Mucosa of rectum (tissue), 2 donors: ENCODE measurements at regions not wholly inside any gene's neighbourhood (a gene's known extent, or its start where the extent isn't known, plus 50 kb on each side); places are given as distances from the start of the nearest gene placed in this dataset.

Source experiments
- H3K27ac ChIP-seq, 2 donors: one replicate each; pipeline ENCODE4 v1.7.0; 2013; ENCODE audit warnings: inconsistent platforms in 2 of 2, low read depth in 2 of 2, low read length in 2 of 2
- H3K27me3 ChIP-seq, 2 donors: one replicate each; pipeline ENCODE4 v1.7.0; 2013; ENCODE audit warnings: low read length in 2 of 2; ENCODE audit not compliant: control insufficient read depth in 2 of 2, insufficient read depth in 2 of 2
- H3K36me3 ChIP-seq, 2 donors: one replicate each; pipeline ENCODE4 v1.7.0; 2013; ENCODE audit warnings: low read length in 2 of 2; ENCODE audit not compliant: control insufficient read depth in 2 of 2, insufficient read depth in 2 of 2
- H3K4me1 ChIP-seq, 2 donors: one replicate each; pipeline ENCODE4 v1.7.0; 2013; ENCODE audit warnings: low read length in 2 of 2, mild to moderate bottlenecking in 1 of 2; ENCODE audit not compliant: control insufficient read depth in 2 of 2, insufficient read depth in 2 of 2
- H3K4me3 ChIP-seq, 2 donors: one replicate each; pipeline ENCODE4 v1.7.0; 2013; ENCODE audit warnings: low read length in 2 of 2
- H3K9ac ChIP-seq, 2 donors: one replicate each; pipeline ENCODE4 v1.7.0; 2013; ENCODE audit warnings: low read length in 2 of 2, low read depth in 1 of 2, mild to moderate bottlenecking in 1 of 2
- H3K9me3 ChIP-seq, 2 donors: one replicate each; pipeline ENCODE4 v1.7.0; 2013; ENCODE audit warnings: low read length in 2 of 2; ENCODE audit not compliant: control insufficient read depth in 2 of 2
- donor health status: healthy.
- donor health status: Normal muscosa, but diverticular disease.

DNA sequence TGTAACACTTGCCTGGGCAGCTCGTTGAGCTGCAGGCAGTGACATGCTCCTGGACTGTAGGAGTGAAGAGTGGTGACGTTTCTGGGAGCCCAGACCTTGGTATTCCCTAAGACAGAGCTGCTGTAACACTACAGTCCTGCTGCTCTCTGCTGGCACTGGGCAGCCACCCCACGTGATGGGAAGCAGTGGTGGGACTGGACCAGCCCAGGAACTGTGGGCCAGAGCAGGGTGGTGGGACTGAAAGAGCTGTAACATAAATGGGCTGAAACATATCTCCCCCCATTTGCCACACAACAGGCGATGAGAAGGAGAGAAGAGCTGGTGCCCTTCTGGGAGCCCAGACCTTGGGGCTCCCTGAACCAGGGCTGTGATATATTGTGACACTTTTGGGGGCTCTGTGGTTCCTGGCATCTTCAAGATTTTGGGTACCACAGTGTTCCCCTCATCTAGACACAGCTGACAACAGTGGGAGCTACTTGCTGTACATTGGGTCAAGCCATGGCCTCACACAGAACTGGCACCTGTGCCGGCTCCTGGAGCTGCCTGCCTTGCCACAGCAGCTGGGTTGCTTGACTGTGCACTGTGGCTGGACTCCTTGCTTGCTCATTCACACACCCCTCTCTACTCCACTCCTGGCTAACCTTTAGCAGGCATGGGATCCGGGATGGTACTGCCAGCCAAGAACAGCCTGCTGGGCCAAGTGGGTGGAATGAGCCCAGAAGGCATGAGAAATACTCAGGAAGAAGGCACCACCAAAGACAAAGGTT, 161.3 kb upstream of the PCDH15 start:
- H3K9ac ChIP-seq: no peak overlapping the region
- no peak overlapping the region for H3K27ac ChIP-seq
- H3K9me3 ChIP-seq: no peaks in the 10 kb centered on the region
- H3K27me3 ChIP-seq: no peaks in the 10 kb centered on the region
- no peak overlapping the region for H3K4me3 ChIP-seq
- no peaks in the 10 kb centered on the region for H3K36me3 ChIP-seq
- no peaks in the 10 kb centered on the region for H3K4me1 ChIP-seq

DNA sequence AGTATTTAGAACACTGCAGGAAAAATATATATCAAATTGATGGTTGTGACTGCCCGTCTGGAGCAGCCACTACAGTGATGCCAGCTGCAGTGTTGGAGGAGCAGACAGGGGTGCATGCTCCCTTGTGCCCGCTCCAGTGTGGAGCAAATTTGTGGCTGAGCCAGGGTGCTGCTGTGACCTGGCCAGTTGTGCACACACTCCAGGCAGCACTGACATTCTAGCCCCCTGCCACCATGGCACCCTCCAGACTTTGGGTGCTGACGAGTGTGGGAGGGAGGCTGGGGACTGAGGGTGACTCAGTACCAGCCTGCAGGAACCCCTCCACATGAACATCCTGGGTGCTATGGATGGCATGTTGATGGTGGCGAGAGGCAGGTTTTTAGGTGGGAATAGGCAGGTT, 160.0 kb upstream of the PCDH15 start:
- no peak overlapping the region for H3K27ac ChIP-seq
- H3K4me3 ChIP-seq: no peak overlapping the region
- no peaks in the 10 kb centered on the region for H3K36me3 ChIP-seq
- no peak overlapping the region for H3K9ac ChIP-seq
- no peaks in the 10 kb centered on the region for H3K4me1 ChIP-seq
- H3K9me3 ChIP-seq: no peaks in the 10 kb centered on the region
- no peaks in the 10 kb centered on the region for H3K27me3 ChIP-seq

DNA sequence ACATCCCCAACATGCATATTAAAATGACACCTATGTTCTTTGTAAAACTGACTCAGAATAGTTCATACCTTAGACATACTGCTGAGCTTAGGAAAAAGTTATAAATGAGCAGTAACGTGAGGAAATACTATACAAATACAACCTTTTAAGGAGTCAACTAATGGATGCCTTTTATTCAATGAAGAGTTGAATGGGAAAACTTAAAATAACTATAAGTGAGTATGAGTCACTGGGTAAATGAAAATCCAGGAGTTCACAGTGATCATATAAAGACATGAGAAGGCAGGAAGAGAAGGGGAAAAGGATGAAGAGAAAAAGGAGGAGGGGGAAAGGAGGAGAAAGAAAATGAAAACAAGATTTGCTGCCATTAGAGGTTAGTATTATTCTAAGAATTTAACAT, 157.8 kb upstream of the PCDH15 start:
- no peak overlapping the region for H3K4me3 ChIP-seq
- no peaks in the 10 kb centered on the region for H3K27me3 ChIP-seq
- H3K9me3 ChIP-seq: no peaks in the 10 kb centered on the region
- H3K27ac ChIP-seq: no peak overlapping the region
- H3K36me3 ChIP-seq: no peaks in the 10 kb centered on the region
- no peak overlapping the region for H3K9ac ChIP-seq
- no peaks in the 10 kb centered on the region for H3K4me1 ChIP-seq

DNA sequence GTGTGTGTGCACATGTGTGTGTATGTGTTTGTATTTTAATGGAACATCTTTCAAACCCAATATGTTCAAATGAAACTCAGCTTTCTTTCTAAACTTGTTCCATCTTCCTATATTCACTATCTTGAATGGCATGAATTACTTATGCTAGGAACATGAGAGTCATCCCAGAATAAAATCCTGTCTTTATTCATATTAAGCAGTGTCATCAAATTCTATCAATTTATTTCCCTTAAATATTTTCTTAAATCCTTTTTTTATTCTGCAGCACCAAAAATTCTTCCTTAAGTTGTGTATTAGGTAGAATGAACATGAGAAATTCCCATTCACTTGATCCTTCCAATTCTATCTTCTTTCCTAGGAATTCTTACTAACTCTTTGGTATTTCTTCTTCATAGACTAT, 146.6 kb upstream of the PCDH15 start:
- Histone ChIP-seq H3K27ac (no peak overlapping the region), H3K9ac (no peak overlapping the region), H3K36me3 (no peaks in the 10 kb centered on the region), H3K4me3 (no peak overlapping the region), H3K27me3 (no peaks in the 10 kb centered on the region), H3K4me1 (no peaks in the 10 kb centered on the region), H3K9me3 (no peaks in the 10 kb centered on the region)

DNA sequence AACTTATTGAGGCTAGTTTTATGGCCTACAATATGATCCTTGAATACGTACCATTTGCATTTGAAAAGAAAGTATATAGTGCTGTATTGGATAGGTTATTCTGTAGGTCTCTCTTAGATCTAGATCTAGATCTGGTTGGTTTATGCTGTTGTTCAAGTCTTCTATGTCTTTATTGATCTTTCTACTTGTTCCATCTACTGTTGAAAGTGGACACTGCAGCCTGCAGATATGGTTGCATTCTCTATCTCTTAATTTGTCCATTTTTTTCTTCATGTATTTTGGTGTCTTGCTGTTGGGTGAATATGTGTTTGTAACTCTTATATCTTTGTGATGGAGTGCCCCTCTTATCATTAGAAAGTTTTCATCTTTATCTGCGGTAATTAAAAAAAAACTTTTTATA, 139.4 kb upstream of the PCDH15 start:
- H3K9me3 ChIP-seq: no peaks in the 10 kb centered on the region
- no peaks in the 10 kb centered on the region for H3K4me1 ChIP-seq
- H3K36me3 ChIP-seq: no peaks in the 10 kb centered on the region
- no peak overlapping the region for H3K4me3 ChIP-seq
- H3K27me3 ChIP-seq: no peaks in the 10 kb centered on the region
- H3K9ac ChIP-seq: no peak overlapping the region
- no peak overlapping the region for H3K27ac ChIP-seq

DNA sequence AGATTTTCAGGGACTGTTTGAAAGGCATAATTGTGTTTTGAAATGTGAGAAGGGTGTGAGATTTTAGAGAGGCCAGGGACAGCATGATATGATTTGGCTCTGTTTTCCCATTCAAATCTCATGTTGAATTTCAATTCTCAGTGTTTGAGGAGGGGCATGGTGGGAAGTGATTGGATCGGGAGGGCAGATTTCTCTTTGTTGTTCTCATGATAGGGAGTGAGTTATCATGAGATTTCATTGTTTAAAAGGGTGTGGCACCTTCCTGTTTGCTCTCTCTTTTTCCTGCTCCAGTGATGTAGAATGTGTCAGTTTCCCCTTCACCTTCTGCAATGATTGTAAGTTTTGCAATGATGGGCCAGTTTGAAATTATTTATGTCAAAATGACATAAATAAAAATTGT, 113.0 kb upstream of the PCDH15 start:
- Histone ChIP-seq H3K36me3 (no peaks in the 10 kb centered on the region), H3K9ac (no peak overlapping the region), H3K27me3 (no peaks in the 10 kb centered on the region), H3K27ac (no peak overlapping the region), H3K9me3 (no peaks in the 10 kb centered on the region), H3K4me1 (no peaks in the 10 kb centered on the region), H3K4me3 (no peak overlapping the region)

DNA sequence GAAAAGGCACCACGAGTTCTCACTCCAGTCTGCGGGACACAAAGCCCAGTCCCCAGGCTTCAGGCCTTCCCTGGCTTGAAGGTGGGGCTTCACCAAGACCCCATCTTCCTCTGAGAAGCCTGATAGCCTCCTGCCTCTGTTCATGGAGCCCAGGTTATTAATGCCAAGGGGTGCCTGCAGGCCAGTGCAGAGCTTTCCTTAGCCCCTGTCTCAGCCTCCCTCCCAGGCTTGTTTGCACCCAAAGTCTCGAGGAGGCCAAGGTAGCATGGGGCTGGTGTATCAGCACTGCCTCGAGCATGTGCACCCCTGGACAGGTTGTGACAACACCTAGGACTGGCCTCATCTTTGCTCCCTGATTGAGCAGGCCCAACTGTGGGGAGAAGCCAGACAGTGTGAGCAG, 108.1 kb upstream of the PCDH15 start:
- no peak overlapping the region for H3K4me3 ChIP-seq
- no peaks in the 10 kb centered on the region for H3K4me1 ChIP-seq
- H3K9ac ChIP-seq: no peak overlapping the region
- no peaks in the 10 kb centered on the region for H3K36me3 ChIP-seq
- no peak overlapping the region for H3K27ac ChIP-seq
- no peaks in the 10 kb centered on the region for H3K27me3 ChIP-seq
- no peaks in the 10 kb centered on the region for H3K9me3 ChIP-seq

DNA sequence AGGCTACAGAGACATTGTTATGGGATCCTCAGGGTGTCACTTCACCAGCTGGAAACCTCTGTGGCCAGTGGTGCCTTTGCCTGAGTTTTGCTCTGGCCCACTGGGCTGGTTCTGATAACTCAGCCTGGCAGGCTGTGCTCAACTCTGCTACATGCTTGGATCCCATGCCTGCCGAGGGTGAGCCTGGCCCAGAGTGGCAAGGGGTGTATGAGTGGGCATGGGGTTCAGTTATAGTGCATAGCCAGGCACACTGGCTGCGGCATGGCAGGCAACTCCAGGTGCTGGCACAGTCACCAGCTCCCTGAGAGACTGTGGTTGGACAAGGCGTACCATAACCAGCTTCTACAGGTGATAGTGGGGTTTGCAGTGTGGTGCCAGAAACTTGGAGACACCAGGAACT, 107.0 kb upstream of the PCDH15 start:
- no peaks in the 10 kb centered on the region for H3K4me1 ChIP-seq
- no peak overlapping the region for H3K4me3 ChIP-seq
- no peak overlapping the region for H3K9ac ChIP-seq
- H3K36me3 ChIP-seq: no peaks in the 10 kb centered on the region
- H3K9me3 ChIP-seq: no peaks in the 10 kb centered on the region
- no peaks in the 10 kb centered on the region for H3K27me3 ChIP-seq
- no peak overlapping the region for H3K27ac ChIP-seq

DNA sequence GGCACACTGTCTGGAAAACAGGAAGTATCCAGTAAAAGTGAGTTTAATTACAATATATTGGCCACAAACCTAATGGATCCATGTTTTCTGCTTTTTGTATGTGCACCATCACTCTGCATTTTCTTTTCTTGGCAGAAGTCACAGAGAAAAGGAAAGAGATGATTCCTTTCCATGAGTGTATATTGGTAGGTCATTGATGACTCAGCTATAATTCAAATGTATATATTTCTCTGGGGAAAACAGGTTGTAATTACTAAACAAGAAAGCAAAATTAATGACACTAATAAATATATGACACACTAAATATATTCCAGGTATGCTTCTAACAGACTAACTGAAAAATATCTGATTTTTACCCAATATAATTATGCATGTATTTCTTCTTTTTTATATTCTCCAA, 105.9 kb upstream of the PCDH15 start:
- Histone ChIP-seq H3K27ac (no peak overlapping the region), H3K4me3 (no peak overlapping the region), H3K36me3 (no peaks in the 10 kb centered on the region), H3K9me3 (no peaks in the 10 kb centered on the region), H3K4me1 (no peaks in the 10 kb centered on the region), H3K9ac (no peak overlapping the region), H3K27me3 (no peaks in the 10 kb centered on the region)

DNA sequence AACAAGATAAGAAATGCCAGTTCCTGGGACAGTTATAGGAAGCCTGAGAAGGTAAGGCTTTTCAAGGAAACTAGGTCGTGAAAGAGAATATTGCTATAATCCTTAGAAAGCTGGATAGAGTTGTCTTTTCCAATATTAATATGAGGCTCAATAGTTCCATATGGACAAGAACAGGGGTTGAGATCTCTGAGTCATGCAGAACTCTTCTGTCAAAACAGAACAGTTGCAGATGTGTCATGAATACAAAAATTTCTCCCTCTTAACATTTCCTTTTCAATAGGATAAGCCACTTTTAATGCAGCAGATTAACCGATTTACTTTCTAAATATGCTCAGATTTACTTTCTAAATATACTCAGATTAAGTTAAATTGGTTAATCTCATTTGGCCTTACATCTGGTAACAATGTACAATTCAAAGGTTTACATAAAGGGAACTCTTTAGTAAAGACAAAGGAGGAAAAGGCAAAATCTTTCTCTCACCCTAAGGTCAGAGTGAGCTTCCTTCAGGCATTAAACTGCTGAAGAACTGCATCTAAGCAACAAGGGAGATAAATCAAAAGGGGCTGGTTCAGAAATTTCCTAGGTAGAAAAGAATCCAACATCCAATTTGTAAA, 104.7 kb upstream of the PCDH15 start:
- Histone ChIP-seq H3K27ac (no peak overlapping the region), H3K4me3 (no peak overlapping the region), H3K27me3 (no peaks in the 10 kb centered on the region), H3K9ac (no peak overlapping the region), H3K9me3 (no peaks in the 10 kb centered on the region), H3K4me1 (no peaks in the 10 kb centered on the region), H3K36me3 (no peaks in the 10 kb centered on the region)
